Trophoblast cell (in vitro differentiated cells and primary cell): ENCODE measurements at regions not wholly inside any gene's neighbourhood (a gene's known extent, or its start where the extent isn't known, plus 50 kb on each side); places are given as distances from the start of the nearest gene placed in this dataset.

Source experiments
- DNase-seq, 2 donors: peaks; one replicate each; pipeline ENCODE4 v3.0.0-alpha.2; 2016
- H2AFZ ChIP-seq: 2 replicates; pipeline ENCODE4 v1.6.1; 2013; ENCODE audit warnings: low read length, moderate library complexity, mild to moderate bottlenecking; ENCODE audit not compliant: insufficient read depth, poor library complexity
- H2AK5ac ChIP-seq: 2 replicates; pipeline ENCODE4 v1.6.1; 2013; ENCODE audit warnings: mild to moderate bottlenecking, low read length
- H2BK120ac ChIP-seq: 2 replicates; pipeline ENCODE4 v1.6.1; 2013; ENCODE audit warnings: low read length, mild to moderate bottlenecking, moderate library complexity; ENCODE audit not compliant: insufficient read depth, poor library complexity
- H2BK12ac ChIP-seq: 2 replicates; pipeline ENCODE4 v1.6.1; 2013; ENCODE audit warnings: mild to moderate bottlenecking, low read length, moderate library complexity
- H2BK5ac ChIP-seq: 2 replicates; pipeline ENCODE4 v1.6.1; 2013; ENCODE audit warnings: low read length, low read depth, moderate library complexity, mild to moderate bottlenecking; ENCODE audit not compliant: poor library complexity
- H3K14ac ChIP-seq: 2 replicates; pipeline ENCODE4 v1.6.1; 2013; ENCODE audit warnings: mild to moderate bottlenecking, low read length
- H3K18ac ChIP-seq: 2 replicates; pipeline ENCODE4 v1.6.1; 2013; ENCODE audit warnings: mild to moderate bottlenecking, low read length
- H3K23ac ChIP-seq: 2 replicates; pipeline ENCODE4 v1.6.1; 2013; ENCODE audit warnings: low read length
- H3K27ac ChIP-seq: 2 replicates; pipeline ENCODE4 v1.5.1; 2013; ENCODE audit warnings: low read depth, mild to moderate bottlenecking, inconsistent platforms, low read length, moderate library complexity
- H3K27me3 ChIP-seq: 2 replicates; pipeline ENCODE4 v1.6.1; 2013; ENCODE audit warnings: inconsistent platforms, mild to moderate bottlenecking, low read length, moderate library complexity; ENCODE audit not compliant: insufficient read depth
- H3K36me3 ChIP-seq, 2 experiments: 1 replicate in 1 of 2; 2 replicates in 1 of 2; pipeline ENCODE4 v1.6.1; 2013; ENCODE audit warnings: low read length in 2 of 2, mild to moderate bottlenecking in 2 of 2, moderate library complexity in 1 of 2; ENCODE audit not compliant: insufficient read depth in 2 of 2, control insufficient read depth in 1 of 2
- H3K4ac ChIP-seq: 2 replicates; pipeline ENCODE4 v1.6.1; 2013; ENCODE audit warnings: low read depth, mild to moderate bottlenecking, low read length, moderate library complexity
- H3K4me1 ChIP-seq, 2 experiments: 1 replicate in 1 of 2; 2 replicates in 1 of 2; pipeline ENCODE4 v1.6.1; 2013; ENCODE audit warnings: low read length in 2 of 2, mild to moderate bottlenecking in 2 of 2, moderate library complexity in 1 of 2; ENCODE audit not compliant: insufficient read depth in 2 of 2, control insufficient read depth in 1 of 2
- H3K4me2 ChIP-seq: 2 replicates; pipeline ENCODE4 v1.6.1; 2013; ENCODE audit warnings: inconsistent platforms, mild to moderate bottlenecking, low read length, moderate library complexity
- H3K4me3 ChIP-seq: 2 replicates; pipeline ENCODE4 v1.5.1; 2013; ENCODE audit warnings: mild to moderate bottlenecking, low read depth, low read length, inconsistent platforms
- H3K79me1 ChIP-seq: one replicate; pipeline ENCODE4 v1.6.1; 2013; ENCODE audit warnings: low read length
- H3K79me2 ChIP-seq: 2 replicates; pipeline ENCODE4 v1.6.1; 2013; ENCODE audit warnings: low read length, mild to moderate bottlenecking; ENCODE audit not compliant: control insufficient read depth, insufficient read depth, poor library complexity
- H3K9ac ChIP-seq: 2 replicates; pipeline ENCODE4 v1.6.1; 2013; ENCODE audit warnings: mild to moderate bottlenecking, low read length
- H3K9me3 ChIP-seq: 2 replicates; pipeline ENCODE4 v1.6.1; 2013; ENCODE audit warnings: low read depth, mild to moderate bottlenecking, control low read depth, inconsistent platforms, low read length; ENCODE audit not compliant: insufficient read depth
- H4K12ac ChIP-seq: 2 replicates; pipeline ENCODE4 v1.6.1; 2013; ENCODE audit warnings: low read depth, mild to moderate bottlenecking, low read length, moderate library complexity
- H4K8ac ChIP-seq: 2 replicates; pipeline ENCODE4 v1.6.1; 2013; ENCODE audit warnings: low read depth, mild to moderate bottlenecking, low read length, moderate library complexity
- H4K91ac ChIP-seq: one replicate; pipeline ENCODE4 v1.6.1; 2013; ENCODE audit warnings: low read depth, mild to moderate bottlenecking, low read length, moderate library complexity
- WGBS: extraction: QIAGEN DNeasy Blood & Tissue Kit; methylation state at CpG from one replicate; pipeline ENCODE4 v1.1.7; 2013; ENCODE audit warnings: missing lambda C conversion rate; ENCODE audit not compliant: insufficient read length, insufficient coverage; ENCODE audit errors: extremely low coverage; 5-methylcytosine and 5-hydroxymethylcytosine counted together

DNA sequence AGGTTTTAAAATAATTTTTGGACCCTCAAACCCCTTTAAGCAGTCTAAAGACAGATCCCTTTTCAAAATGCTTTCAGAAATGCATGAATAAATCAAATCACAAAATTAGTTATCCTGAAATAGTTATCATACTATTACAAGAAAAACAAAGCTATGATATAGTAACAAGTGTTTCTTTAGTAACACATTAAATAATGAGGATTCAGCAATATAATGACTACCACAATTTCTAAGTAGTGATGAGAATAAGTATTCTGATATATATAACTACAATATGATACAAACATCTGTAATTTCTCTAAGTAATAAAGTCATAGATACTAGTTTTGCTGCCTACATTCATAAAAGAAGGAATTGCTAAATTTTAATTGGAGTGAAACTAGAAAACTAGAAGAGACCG is 53.0 kb upstream of the TMEM168 start:
- no peaks in the 10 kb centered on the region for H3K79me1 ChIP-seq
- no peak overlapping the region for H2BK12ac ChIP-seq
- no CpG with 5 or more reads among the region's 1 CpG for WGBS
- no peak overlapping the region for H3K14ac ChIP-seq
- H4K12ac ChIP-seq = no peak overlapping the region
- no peak overlapping the region for H3K9ac ChIP-seq
- no peak overlapping the region for H3K18ac ChIP-seq
- no peak overlapping the region for H3K27ac ChIP-seq
- H3K9me3 ChIP-seq = no peaks in the 10 kb centered on the region
- H3K23ac ChIP-seq = no peak overlapping the region
- H2AK5ac ChIP-seq = no peak overlapping the region
- no peak overlapping the region for H3K4me2 ChIP-seq
- DNase-seq = no peak
- H3K4ac ChIP-seq = no peak overlapping the region
- no peaks in the 10 kb centered on the region for H3K27me3 ChIP-seq
- H3K4me3 ChIP-seq = no peak overlapping the region
- H3K79me2 ChIP-seq = no peaks in the 10 kb centered on the region
- no peak overlapping the region for H2AFZ ChIP-seq
- H3K36me3 ChIP-seq = no peaks in the 10 kb centered on the region
- H4K8ac ChIP-seq = no peak overlapping the region
- H4K91ac ChIP-seq = no peak overlapping the region
- no peak overlapping the region for H2BK5ac ChIP-seq
- no peak overlapping the region for H2BK120ac ChIP-seq
- no peaks in the 10 kb centered on the region for H3K4me1 ChIP-seq
